ENCODE measurements at regions not wholly inside any gene's neighbourhood (a gene's known extent, or its start where the extent isn't known, plus 50 kb on each side); places are given as distances from the start of the nearest gene placed in this dataset.

- Mint-ChIP-seq H3K36me3 (ENCODE audit: low read depth) (no peaks in the 10 kb centered on the region; the same call in 2 of the 3 replicates), H3K4me1 (peaks cover 13% of the 10 kb centered on the region), H3K27ac (no peak overlapping the region), H3K4me3 (no peak overlapping the region), H3K27me3 (ENCODE audit: insufficient read depth, low read depth, poor library complexity) (no peaks in the 10 kb centered on the region), H3K9me3 (no peaks in the 10 kb centered on the region; the same call in 2 of the 3 replicates)
- Histone ChIP-seq H2AFZ (no peak overlapping the region), H3K36me3 (ENCODE audit: insufficient read depth) (no peaks in the 10 kb centered on the region), H3K9me2 (ENCODE audit: insufficient read depth) (no peaks in the 10 kb centered on the region; the same call in 1 of the 2 replicates), H3K4me2 (no peak overlapping the region), H4K20me1 (replicated peaks; ENCODE audit: insufficient read depth) (no peaks in the 10 kb centered on the region), H3K4me3 (no peak overlapping the region), H3K27me3 (ENCODE audit: insufficient read depth) (no peaks in the 10 kb centered on the region), H3F3A (replicated peaks; ENCODE audit: low read depth) (no peaks in the 10 kb centered on the region), H3K79me2 (replicated peaks; ENCODE audit: insufficient read depth) (no peaks in the 10 kb centered on the region), H3K27ac (ENCODE audit: low read depth) (no peak overlapping the region), H3K4me1 (ENCODE audit: insufficient read depth) (peaks cover 17% of the 10 kb centered on the region; the same call in 1 of the 2 replicates)
- no peak for ATAC-seq
- TF ChIP-seq STAT1 (IDR thresholded peaks at IDR 0.05; ENCODE audit: unreplicated experiment) = no peak
- no peak for DNase-seq (ENCODE audit: low spot score)
Observed at GRCh38 chr3:106172101-106172500, 303.3 kb upstream of the CBLB start.

- Histone ChIP-seq H4K20me1 (replicated peaks; ENCODE audit: insufficient read depth) (no peaks in the 10 kb centered on the region), H3K36me3 (ENCODE audit: insufficient read depth) (no peaks in the 10 kb centered on the region), H3K27ac (ENCODE audit: low read depth) (no peak overlapping the region), H2AFZ (no peak overlapping the region), H3K4me3 (no peak overlapping the region), H3K4me2 (no peak overlapping the region), H3K4me1 (ENCODE audit: insufficient read depth) (peaks cover 17% of the 10 kb centered on the region; the same call in 1 of the 2 replicates), H3F3A (replicated peaks; ENCODE audit: low read depth) (no peaks in the 10 kb centered on the region), H3K79me2 (replicated peaks; ENCODE audit: insufficient read depth) (no peaks in the 10 kb centered on the region), H3K9me2 (ENCODE audit: insufficient read depth) (no peaks in the 10 kb centered on the region; the same call in 1 of the 2 replicates), H3K27me3 (ENCODE audit: insufficient read depth) (no peaks in the 10 kb centered on the region)
- H3K27me3 Mint-ChIP-seq (ENCODE audit: insufficient read depth, low read depth, poor library complexity) = no peaks in the 10 kb centered on the region
- peaks cover 13% of the 10 kb centered on the region for H3K4me1 Mint-ChIP-seq
- DNase-seq (ENCODE audit: low spot score) (no peak), ATAC-seq (no peak)
- no peaks in the 10 kb centered on the region; the same call in 2 of the 3 replicates for H3K9me3 Mint-ChIP-seq
- no peak overlapping the region for H3K27ac Mint-ChIP-seq
- H3K4me3 Mint-ChIP-seq = no peak overlapping the region
- H3K36me3 Mint-ChIP-seq (ENCODE audit: low read depth) = no peaks in the 10 kb centered on the region; the same call in 2 of the 3 replicates
- TF ChIP-seq STAT1 (IDR thresholded peaks at IDR 0.05; ENCODE audit: unreplicated experiment) (no peak), JUNB (IDR thresholded peaks at IDR 0.05; ENCODE audit: unreplicated experiment) (no peak), EZH2phosphoT487 (IDR thresholded peaks at IDR 0.05; ENCODE audit: unreplicated experiment) (no peak), REST (IDR thresholded peaks at IDR 0.05; ENCODE audit: unreplicated experiment) (no peak), CTCF (conservative IDR thresholded peaks at IDR 0.05; ENCODE audit: low read depth in 2 of 2) (no peak), ZNF462 (CRISPR knock-in tag; IDR thresholded peaks at IDR 0.05) (no peak), ETS1 (IDR thresholded peaks at IDR 0.05) (no peak), ZNF331 (CRISPR knock-in tag; IDR thresholded peaks at IDR 0.05; ENCODE audit: low read depth) (no peak), EZH2 (IDR thresholded peaks at IDR 0.05; ENCODE audit: low read depth, unreplicated experiment) (no peak)
Observed at GRCh38 chr3:106172780-106173179, 304.0 kb upstream of the CBLB start.

Measured in GM23338 (cell line).